ENCODE measurements at regions not wholly inside any gene's neighbourhood (a gene's known extent, or its start where the extent isn't known, plus 50 kb on each side); places are given as distances from the start of the nearest gene placed in this dataset.

GRCh38 chr1:37137014-37137413 is 102.7 kb upstream of the GRIK3 start:
- no peak overlapping the region for H3K4me3 ChIP-seq (replicated peaks in 1 of 4; ENCODE audit: control extremely low read depth in 1 of 4, insufficient read depth in 1 of 4, low read depth in 3 of 4, low read length in 4 of 4)

DNA sequence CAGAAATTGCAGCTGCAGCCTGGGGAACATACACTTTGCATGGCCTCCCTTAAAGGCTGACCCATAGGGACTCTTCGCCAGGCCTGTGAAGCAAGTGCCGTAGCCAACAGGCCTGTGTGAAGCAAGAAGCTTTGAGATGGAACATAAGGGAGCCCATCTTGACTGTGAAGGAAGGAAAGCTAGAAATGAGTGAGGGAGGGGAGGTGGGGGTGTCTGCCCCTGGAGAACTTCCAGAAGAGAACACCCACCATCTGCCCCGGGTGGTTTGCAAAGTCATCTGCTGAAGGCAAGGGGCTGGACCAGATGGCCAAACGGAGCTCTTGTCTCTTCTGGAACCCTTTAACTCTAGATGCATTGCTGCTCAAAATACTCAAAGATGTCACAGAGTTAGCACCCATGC is 103.3 kb upstream of the GRIK3 start:
- Histone ChIP-seq H3K79me2 (ENCODE audit: control insufficient read depth, insufficient read depth, low read length) (no peaks in the 10 kb centered on the region), H3K27ac (ENCODE audit: insufficient read depth, low read length) (no peak overlapping the region), H3K36me3 (ENCODE audit: control insufficient read depth, insufficient read depth, low read length) (no peaks in the 10 kb centered on the region), H3K4me1 (ENCODE audit: control insufficient read depth, extremely low read depth, insufficient read depth, low read length) (no peaks in the 10 kb centered on the region), H3K4me3 (replicated peaks in 1 of 4; ENCODE audit: control extremely low read depth in 1 of 4, insufficient read depth in 1 of 4, low read depth in 3 of 4, low read length in 4 of 4) (no peak overlapping the region), H3K27me3 (ENCODE audit: control insufficient read depth, insufficient read depth, low read length) (no peaks in the 10 kb centered on the region), H3K9me3 (ENCODE audit: control insufficient read depth, insufficient read depth, low read depth, low read length) (no peaks in the 10 kb centered on the region), H4K20me1 (ENCODE audit: control insufficient read depth, extremely low read depth, insufficient read depth, low read length) (no peaks in the 10 kb centered on the region), H3K9ac (ENCODE audit: insufficient read depth, low read length) (no peak overlapping the region), H3K4me2 (ENCODE audit: extremely low read depth, insufficient read depth, low read length) (no peak overlapping the region), H2AFZ (ENCODE audit: low read length) (no peak overlapping the region)
- TF ChIP-seq, protein P1, sequence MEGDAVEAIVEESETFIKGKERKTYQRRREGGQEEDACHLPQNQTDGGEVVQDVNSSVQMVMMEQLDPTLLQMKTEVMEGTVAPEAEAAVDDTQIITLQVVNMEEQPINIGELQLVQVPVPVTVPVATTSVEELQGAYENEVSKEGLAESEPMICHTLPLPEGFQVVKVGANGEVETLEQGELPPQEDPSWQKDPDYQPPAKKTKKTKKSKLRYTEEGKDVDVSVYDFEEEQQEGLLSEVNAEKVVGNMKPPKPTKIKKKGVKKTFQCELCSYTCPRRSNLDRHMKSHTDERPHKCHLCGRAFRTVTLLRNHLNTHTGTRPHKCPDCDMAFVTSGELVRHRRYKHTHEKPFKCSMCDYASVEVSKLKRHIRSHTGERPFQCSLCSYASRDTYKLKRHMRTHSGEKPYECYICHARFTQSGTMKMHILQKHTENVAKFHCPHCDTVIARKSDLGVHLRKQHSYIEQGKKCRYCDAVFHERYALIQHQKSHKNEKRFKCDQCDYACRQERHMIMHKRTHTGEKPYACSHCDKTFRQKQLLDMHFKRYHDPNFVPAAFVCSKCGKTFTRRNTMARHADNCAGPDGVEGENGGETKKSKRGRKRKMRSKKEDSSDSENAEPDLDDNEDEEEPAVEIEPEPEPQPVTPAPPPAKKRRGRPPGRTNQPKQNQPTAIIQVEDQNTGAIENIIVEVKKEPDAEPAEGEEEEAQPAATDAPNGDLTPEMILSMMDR (conservative IDR thresholded peaks at IDR 0.05 in 1 of 2, IDR thresholded peaks at IDR 0.05 in 1 of 2; ENCODE audit: low read depth in 1 of 2, low read length in 2 of 2): no peak
- TF ChIP-seq EZH2 (IDR thresholded peaks at IDR 0.05; ENCODE audit: low read length, missing control alignments): no peak
- no peak for DNase-seq (ENCODE audit: low read depth in 2 of 2)

More at GRCh38 chr1:37137014-37137413, 102.7 kb upstream of the GRIK3 start:
- no peak for TF ChIP-seq EZH2 (IDR thresholded peaks at IDR 0.05; ENCODE audit: low read length, missing control alignments)
- TF ChIP-seq, protein P1 (conservative IDR thresholded peaks at IDR 0.05 in 1 of 2, IDR thresholded peaks at IDR 0.05 in 1 of 2; ENCODE audit: low read depth in 1 of 2, low read length in 2 of 2): no peak
- H3K27me3 ChIP-seq (ENCODE audit: control insufficient read depth, insufficient read depth, low read length): no peaks in the 10 kb centered on the region
- H3K4me2 ChIP-seq (ENCODE audit: extremely low read depth, insufficient read depth, low read length): no peak overlapping the region
- H3K79me2 ChIP-seq (ENCODE audit: control insufficient read depth, insufficient read depth, low read length): no peaks in the 10 kb centered on the region
- no peaks in the 10 kb centered on the region for H4K20me1 ChIP-seq (ENCODE audit: control insufficient read depth, extremely low read depth, insufficient read depth, low read length)
- H3K9me3 ChIP-seq (ENCODE audit: control insufficient read depth, insufficient read depth, low read depth, low read length): no peaks in the 10 kb centered on the region
- no peak overlapping the region for H3K27ac ChIP-seq (ENCODE audit: insufficient read depth, low read length)
- no peak for DNase-seq (ENCODE audit: low read depth in 2 of 2)
- H3K4me1 ChIP-seq (ENCODE audit: control insufficient read depth, extremely low read depth, insufficient read depth, low read length): no peaks in the 10 kb centered on the region
- no peak overlapping the region for H3K9ac ChIP-seq (ENCODE audit: insufficient read depth, low read length)
- H3K36me3 ChIP-seq (ENCODE audit: control insufficient read depth, insufficient read depth, low read length): no peaks in the 10 kb centered on the region
- no peak overlapping the region for H2AFZ ChIP-seq (ENCODE audit: low read length)

DNA sequence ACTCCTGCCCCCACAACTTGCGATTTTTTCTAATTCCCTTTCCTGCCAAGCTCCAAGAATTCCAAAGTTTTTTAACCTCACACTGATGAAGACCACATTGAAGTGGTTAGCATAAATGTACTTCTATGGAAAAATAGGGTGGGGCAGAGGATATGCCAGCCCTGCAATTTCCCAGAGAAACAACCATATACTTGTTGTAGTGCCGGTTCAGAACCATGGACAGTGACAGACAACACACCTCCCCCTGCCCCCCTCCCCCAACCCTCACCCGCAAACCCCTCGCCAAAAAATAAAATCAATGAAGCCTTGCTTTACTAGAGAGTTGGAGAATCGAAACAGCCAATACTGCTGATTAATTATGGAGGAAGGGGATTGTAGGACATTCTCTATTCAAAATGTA is 109.5 kb upstream of the GRIK3 start:
- H3K9me3 ChIP-seq (ENCODE audit: control insufficient read depth, insufficient read depth, low read depth, low read length): no peaks in the 10 kb centered on the region
- H4K20me1 ChIP-seq (ENCODE audit: control insufficient read depth, extremely low read depth, insufficient read depth, low read length): no peaks in the 10 kb centered on the region
- no peaks in the 10 kb centered on the region for H3K36me3 ChIP-seq (ENCODE audit: control insufficient read depth, insufficient read depth, low read length)
- no peaks in the 10 kb centered on the region for H3K4me1 ChIP-seq (ENCODE audit: control insufficient read depth, extremely low read depth, insufficient read depth, low read length)
- no peak overlapping the region for H3K27ac ChIP-seq (ENCODE audit: insufficient read depth, low read length)
- no peak overlapping the region for H3K9ac ChIP-seq (ENCODE audit: insufficient read depth, low read length)
- no peak overlapping the region for H3K4me2 ChIP-seq (ENCODE audit: extremely low read depth, insufficient read depth, low read length)
- no peaks in the 10 kb centered on the region for H3K79me2 ChIP-seq (ENCODE audit: control insufficient read depth, insufficient read depth, low read length)
- no peak overlapping the region for H3K4me3 ChIP-seq (replicated peaks in 1 of 4; ENCODE audit: control extremely low read depth in 1 of 4, insufficient read depth in 1 of 4, low read depth in 3 of 4, low read length in 4 of 4)
- TF ChIP-seq, protein P1 (conservative IDR thresholded peaks at IDR 0.05 in 1 of 2, IDR thresholded peaks at IDR 0.05 in 1 of 2; ENCODE audit: low read depth in 1 of 2, low read length in 2 of 2): no peak
- no peak for TF ChIP-seq EZH2 (IDR thresholded peaks at IDR 0.05; ENCODE audit: low read length, missing control alignments)
- DNase-seq (ENCODE audit: low read depth in 2 of 2): no peak
- no peaks in the 10 kb centered on the region for H3K27me3 ChIP-seq (ENCODE audit: control insufficient read depth, insufficient read depth, low read length)
- H2AFZ ChIP-seq (ENCODE audit: low read length): no peak overlapping the region

All from fibroblast of lung (primary cell).